ENCODE measurements at regions not wholly inside any gene's neighbourhood (a gene's known extent, or its start where the extent isn't known, plus 50 kb on each side); places are given as distances from the start of the nearest gene placed in this dataset.

GRCh38 chr16:86393907-86394626, 116.3 kb upstream of the FOXF1 start:
- no peak for TF ChIP-seq CTCF (IDR thresholded peaks at IDR 0.05)
- TF ChIP-seq EP300 (IDR thresholded peaks at IDR 0.05), result no peak
- TF ChIP-seq POLR2A (IDR thresholded peaks at IDR 0.05), result no peak

Measured in tibial nerve (tissue), 4 donors.